OCI-LY7 (cell line): ENCODE measurements at regions not wholly inside any gene's neighbourhood (a gene's known extent, or its start where the extent isn't known, plus 50 kb on each side); places are given as distances from the start of the nearest gene placed in this dataset.

Experiments used
- BruUV-seq: library from RNA; stranded (reverse); fragments of 400-500 nt; replicated peaks from 2 replicates; lab custom pipeline; 2021; lab: Mats Ljungman, UMichigan
- CTCF ChIA-PET: fragments of 300-600 bp; sonication (Branson Sonifier 250); formaldehyde crosslinking; loops from one replicate; lab custom pipeline; 2022; ENCODE audit warnings: antibody characterized with exemption; ENCODE audit not compliant: unreplicated experiment; lab: Charles Lee
- POLR2A ChIA-PET: fragments of 300-600 bp; sonication (Branson Sonifier 250); formaldehyde crosslinking; loops from one replicate; lab custom pipeline; 2022; ENCODE audit warnings: antibody characterized with exemption; lab: Charles Lee
- DNase-seq: peaks from one replicate; pipeline ENCODE4 v3.0.0-alpha.2; 2015; ENCODE audit warnings: low spot score
- H2AFZ ChIP-seq: fragments of 200-600 bp; sonication (generic), shearing (Covaris generic); 2 replicates; pipeline ENCODE4 v1.6.1; 2014; ENCODE audit warnings: mild to moderate bottlenecking, antibody characterized with exemption, low read length, moderate library complexity
- H3K27ac ChIP-seq: fragments of 200-600 bp; sonication (generic); 2 replicates; pipeline ENCODE4 v1.5.1; 2014; ENCODE audit warnings: mixed run types, low read depth, mild to moderate bottlenecking, moderate library complexity, low read length, inconsistent platforms; ENCODE audit not compliant: poor library complexity, severe bottlenecking
- H3K36me3 ChIP-seq: fragments of 200-600 bp; sonication (generic); 2 replicates; pipeline ENCODE4 v1.6.1; 2014; ENCODE audit warnings: mild to moderate bottlenecking, antibody characterized with exemption, low read length, moderate library complexity, mixed read lengths; ENCODE audit not compliant: insufficient read depth
- H3K4me1 ChIP-seq: fragments of 200-600 bp; sonication (generic); 2 replicates; pipeline ENCODE4 v1.5.1; 2014; ENCODE audit warnings: mild to moderate bottlenecking, low read length; ENCODE audit not compliant: insufficient read depth, poor library complexity, severe bottlenecking
- H3K4me2 ChIP-seq: fragments of 200-600 bp; sonication (generic); 2 replicates; pipeline ENCODE4 v1.6.1; 2014; ENCODE audit warnings: mild to moderate bottlenecking, low read length
- H3K4me3 ChIP-seq: fragments of 200-600 bp; sonication (generic); 2 replicates; pipeline ENCODE4 v1.5.1; 2014; ENCODE audit warnings: mild to moderate bottlenecking, low read depth, low read length; ENCODE audit not compliant: poor library complexity, severe bottlenecking
- H3K79me2 ChIP-seq: fragments of 200-600 bp; sonication (generic); 2 replicates; pipeline ENCODE4 v1.6.1; 2016; ENCODE audit warnings: low read depth, mild to moderate bottlenecking, low read length, moderate library complexity, mixed read lengths; ENCODE audit not compliant: insufficient read depth
- H3K9me2 ChIP-seq: fragments of 200-600 bp; sonication (generic); 2 replicates; pipeline ENCODE4 v1.6.1; 2016; ENCODE audit warnings: mild to moderate bottlenecking, low read length, mixed read lengths; ENCODE audit not compliant: insufficient read depth
- H3K9me3 ChIP-seq: fragments of 200-600 bp; sonication (generic); 2 replicates; pipeline ENCODE4 v1.6.1; 2014; ENCODE audit warnings: mild to moderate bottlenecking, mixed run types, low read length, mixed read lengths
- H4K20me1 ChIP-seq: fragments of 200-600 bp; sonication (generic); 2 replicates; pipeline ENCODE4 v1.6.1; 2014; ENCODE audit warnings: mild to moderate bottlenecking, antibody characterized with exemption, low read length, moderate library complexity, mixed read lengths; ENCODE audit not compliant: insufficient read depth
- CTCF ChIP-seq: fragments of 200-600 bp; sonication (generic); conservative IDR thresholded peaks from 2 replicates; pipeline ENCODE4 v1.5.1; 2014; ENCODE audit warnings: mild to moderate bottlenecking, antibody characterized with exemption, low read length, moderate library complexity, mixed read lengths
- EZH2phosphoT487 ChIP-seq: fragments of 200-600 bp; sonication (generic); IDR thresholded peaks from 2 replicates; pipeline ENCODE4 v1.6.1; 2018; ENCODE audit warnings: low read depth, borderline replicate concordance, mild to moderate bottlenecking, mixed run types, antibody characterized with exemption, low read length, moderate library complexity, mixed read lengths
- intact Hi-C: fragments of 100-400 bp; cut with micrococcal nuclease; formaldehyde crosslinking; loops from one replicate; pipeline ENCODE4 v1.10.0; 2022; ENCODE audit not compliant: unreplicated experiment

GRCh38 chr11:95593111-95593510, 196.5 kb downstream of the FAM76B start:
- Histone ChIP-seq H3K9me2 (no peaks in the 10 kb centered on the region), H3K4me2 (no peak overlapping the region), H3K4me3 (no peak overlapping the region), H3K79me2 (no peaks in the 10 kb centered on the region), H3K36me3 (no peaks in the 10 kb centered on the region), H3K9me3 (no peaks in the 10 kb centered on the region), H2AFZ (no peak overlapping the region), H4K20me1 (no peaks in the 10 kb centered on the region), H3K27ac (no peak overlapping the region), H3K4me1 (no peaks in the 10 kb centered on the region)
- intact Hi-C loops: no loop called here
- TF ChIP-seq CTCF (no peak), EZH2phosphoT487 (no peak)
- no TSS peak for BruUV-seq
- ChIA-PET POLR2A (no interaction called here), CTCF (no interaction called here)
- DNase-seq: no peak

DNA sequence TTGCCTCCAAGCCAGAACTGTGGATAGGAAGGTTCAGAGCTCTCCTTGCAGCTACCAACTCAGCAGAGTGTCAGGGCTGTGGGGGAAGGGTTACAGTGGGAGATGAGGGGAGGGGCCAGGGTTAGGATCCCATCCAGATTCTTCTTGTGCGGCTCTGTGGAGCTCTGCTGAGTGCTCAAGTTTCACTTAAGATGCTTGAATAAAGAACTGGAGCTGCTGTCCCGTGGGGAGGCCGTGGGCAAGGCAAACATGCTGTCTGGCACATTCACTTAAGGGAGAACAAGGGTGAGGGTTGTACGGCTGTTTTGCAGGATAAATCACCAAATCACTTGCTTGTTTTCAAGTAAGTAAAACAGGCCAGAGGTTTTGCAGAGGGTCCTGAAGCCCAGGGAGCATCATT, 197.1 kb downstream of the FAM76B start:
- no peaks in the 10 kb centered on the region for H4K20me1 ChIP-seq
- H3K9me3 ChIP-seq: no peaks in the 10 kb centered on the region
- no peaks in the 10 kb centered on the region for H3K9me2 ChIP-seq
- BruUV-seq: no TSS peak
- DNase-seq: no peak
- intact Hi-C loops: no loop called here
- no peaks in the 10 kb centered on the region for H3K4me1 ChIP-seq
- no peak overlapping the region for H2AFZ ChIP-seq
- ChIA-PET POLR2A (no interaction called here), CTCF (no interaction called here)
- no peaks in the 10 kb centered on the region for H3K36me3 ChIP-seq
- no peak overlapping the region for H3K27ac ChIP-seq
- no peak overlapping the region for H3K4me2 ChIP-seq
- H3K79me2 ChIP-seq: no peaks in the 10 kb centered on the region
- H3K4me3 ChIP-seq: no peak overlapping the region
- TF ChIP-seq EZH2phosphoT487 (no peak), CTCF (no peak)

DNA sequence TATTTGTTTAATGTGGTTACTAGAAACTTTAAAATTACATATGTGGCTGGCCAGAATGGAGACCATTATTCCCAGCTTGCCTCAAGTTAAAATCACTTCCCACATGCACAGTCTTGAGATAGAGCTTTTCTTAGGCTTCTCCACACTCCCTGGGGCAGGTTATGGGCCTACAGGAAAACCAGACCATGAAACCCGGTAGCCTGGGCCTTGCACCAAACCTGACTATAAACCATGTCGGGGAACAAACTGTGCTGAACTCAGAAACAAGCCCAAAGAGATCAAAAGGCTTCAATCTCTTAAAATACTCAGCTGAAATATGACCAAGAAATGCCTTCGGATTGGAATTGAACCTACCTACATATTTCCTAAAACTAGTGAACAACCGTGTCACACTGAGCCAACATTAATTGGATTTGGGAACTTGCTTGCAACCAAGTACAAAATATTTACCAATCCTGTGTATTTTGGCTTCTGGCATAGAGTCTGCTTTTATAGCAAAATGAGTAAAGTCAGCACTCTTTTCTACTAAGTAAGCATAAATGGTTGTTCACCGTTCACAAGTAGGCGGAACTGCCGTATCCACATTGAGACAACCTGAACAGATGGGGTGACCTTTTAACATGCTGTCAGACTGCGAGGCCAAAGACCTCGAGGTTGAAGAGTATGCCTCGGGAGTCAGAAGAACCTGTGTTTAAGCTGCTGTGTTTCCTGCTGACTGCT, 199.5 kb downstream of the FAM76B start:
- intact Hi-C loops: no loop called here

More for the DNA sequence above, 199.5 kb downstream of the FAM76B start:
- H3K27ac ChIP-seq: no peak overlapping the region
- H4K20me1 ChIP-seq: no peaks in the 10 kb centered on the region
- no TSS peak for BruUV-seq
- no peak for DNase-seq
- POLR2A ChIA-PET: interaction anchor here (0.6 to 1.9 kb wide), 4 partner anchors 9 to 112 kb away, joined by 3 to 4 read pairs (median 4); no protein-coding TSS in a partner anchor
- TF ChIP-seq EZH2phosphoT487 (no peak), CTCF (no peak)
- H3K4me2 ChIP-seq: no peak overlapping the region
- H2AFZ ChIP-seq: no peak overlapping the region
- no peaks in the 10 kb centered on the region for H3K9me3 ChIP-seq
- no peaks in the 10 kb centered on the region for H3K36me3 ChIP-seq
- H3K9me2 ChIP-seq: no peaks in the 10 kb centered on the region
- CTCF ChIA-PET: no interaction called here
- H3K4me3 ChIP-seq: no peak overlapping the region
- no peaks in the 10 kb centered on the region for H3K4me1 ChIP-seq
- H3K79me2 ChIP-seq: no peaks in the 10 kb centered on the region
